HG02840 (cell line): ENCODE measurements at regions not wholly inside any gene's neighbourhood (a gene's known extent, or its start where the extent isn't known, plus 50 kb on each side); places are given as distances from the start of the nearest gene placed in this dataset.

ENCODE experiments used
- ATAC-seq: cut with Tn5 transposase; IDR thresholded peaks from one replicate; pipeline ENCODE4 v1.9.1; 2021; ENCODE audit warnings: mild to moderate bottlenecking, moderate library complexity, moderate number of reproducible peaks; ENCODE audit not compliant: unreplicated experiment, low FRiP score

DNA sequence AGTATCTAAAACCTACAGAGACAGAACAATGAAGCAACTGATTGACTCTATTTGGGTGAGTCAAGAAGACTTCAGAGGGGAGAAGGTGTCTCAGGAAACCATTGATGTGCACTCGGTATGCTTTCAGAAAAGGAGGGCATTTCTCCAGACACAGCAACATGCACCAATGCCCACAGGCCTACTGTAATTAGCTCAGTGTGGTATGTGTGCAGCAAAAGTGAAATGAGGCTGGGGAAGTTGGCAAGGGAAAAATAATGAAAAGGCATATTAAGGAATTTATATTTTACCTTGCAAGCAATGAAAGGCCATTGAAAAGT is 158.4 kb upstream of the GRIP1 start:
- ATAC-seq, result no peak

DNA sequence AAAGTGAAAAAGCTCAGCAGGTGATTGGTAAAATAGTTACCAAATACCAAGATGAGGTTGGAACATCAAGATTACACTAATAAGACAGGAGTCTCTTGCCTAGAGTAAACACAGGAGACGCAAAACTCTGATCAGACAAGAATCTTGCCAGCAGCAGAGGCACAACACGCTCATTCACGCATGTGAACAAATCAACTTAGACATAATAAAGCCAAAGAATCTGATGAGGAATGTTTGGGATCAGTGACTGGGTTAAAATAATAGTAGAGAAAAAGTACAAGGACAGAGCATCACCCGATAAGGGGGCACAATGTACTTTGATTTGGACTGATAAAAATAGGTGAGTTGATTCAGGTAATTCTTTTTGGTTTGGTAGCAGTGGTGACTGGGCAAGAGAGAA is 159.5 kb upstream of the GRIP1 start:
- no peak for ATAC-seq

DNA sequence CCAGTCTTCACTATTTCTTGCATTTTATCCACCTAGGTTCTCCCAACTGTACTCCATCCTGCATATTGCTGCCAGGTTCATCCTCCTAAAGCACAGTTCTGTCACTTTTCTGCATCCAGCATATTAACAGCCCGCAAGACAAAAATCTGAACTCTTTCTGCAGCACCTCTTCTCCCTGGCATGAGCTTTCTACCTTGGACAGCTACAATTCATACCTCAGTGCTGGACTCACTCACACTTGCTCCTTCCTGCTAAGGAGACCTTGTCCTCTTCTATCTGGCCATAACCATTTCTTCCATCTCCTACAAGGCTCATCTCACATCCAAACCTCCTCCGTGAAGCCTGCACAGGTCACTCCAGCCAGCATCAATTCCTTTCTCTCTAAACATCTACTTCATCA is 170.1 kb upstream of the GRIP1 start:
- ATAC-seq, result no peak

DNA sequence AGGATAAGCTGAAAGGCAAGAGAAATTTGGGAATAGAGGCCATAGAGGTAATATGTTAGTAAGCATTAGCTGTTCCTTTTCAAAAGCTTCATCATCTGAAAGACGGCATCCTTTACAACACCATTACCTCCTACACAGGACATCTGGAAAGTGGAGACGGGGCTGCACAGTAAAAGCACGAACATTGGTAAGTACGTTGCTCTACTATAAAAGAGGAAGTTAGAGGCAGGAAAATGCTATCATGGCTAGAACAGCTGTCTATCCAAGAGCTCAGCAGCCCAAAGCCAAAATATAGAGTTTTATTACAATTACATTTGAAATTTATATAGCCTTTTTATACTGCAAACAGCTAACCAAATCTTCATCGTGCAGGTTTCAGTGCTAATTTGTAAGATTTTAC is 172.3 kb upstream of the GRIP1 start:
- no peak for ATAC-seq

DNA sequence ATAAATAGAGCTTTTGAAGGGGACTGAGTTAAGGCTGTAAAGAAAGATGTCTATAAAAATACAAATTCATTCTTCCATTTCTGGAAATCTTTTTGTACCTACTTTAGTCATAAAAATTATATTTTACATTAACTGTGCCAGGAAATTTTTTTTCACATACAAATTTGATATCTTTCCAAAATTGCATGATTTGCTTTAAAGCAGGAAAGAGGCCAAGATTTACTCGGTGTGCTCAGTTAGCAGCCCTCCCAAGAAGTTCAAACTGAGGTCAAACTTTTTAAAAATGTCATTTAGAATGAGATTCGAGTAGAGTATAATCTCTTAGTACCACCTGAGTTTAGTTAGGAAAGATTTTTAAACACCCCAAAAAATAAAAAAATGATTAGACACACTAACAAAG is 173.2 kb upstream of the GRIP1 start:
- ATAC-seq, result no peak

DNA sequence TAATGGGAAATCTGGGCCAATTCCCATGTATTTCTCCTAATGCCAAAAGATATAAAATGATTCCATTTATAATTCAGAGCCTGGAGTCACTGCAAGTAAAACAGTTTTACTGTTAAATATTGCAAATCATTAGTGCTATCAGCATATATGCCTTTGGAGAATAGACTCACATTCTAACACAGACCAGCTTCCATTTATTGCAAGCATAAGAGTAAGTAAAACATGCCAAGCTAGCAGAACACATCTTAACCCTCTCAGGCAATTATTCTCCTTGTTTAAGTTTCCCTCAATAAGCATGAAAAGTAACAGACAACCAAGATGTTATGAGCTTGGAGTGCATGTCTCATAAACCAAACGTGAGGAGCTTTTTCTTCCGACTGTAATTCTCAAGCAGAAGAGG is 173.9 kb upstream of the GRIP1 start:
- no peak for ATAC-seq

DNA sequence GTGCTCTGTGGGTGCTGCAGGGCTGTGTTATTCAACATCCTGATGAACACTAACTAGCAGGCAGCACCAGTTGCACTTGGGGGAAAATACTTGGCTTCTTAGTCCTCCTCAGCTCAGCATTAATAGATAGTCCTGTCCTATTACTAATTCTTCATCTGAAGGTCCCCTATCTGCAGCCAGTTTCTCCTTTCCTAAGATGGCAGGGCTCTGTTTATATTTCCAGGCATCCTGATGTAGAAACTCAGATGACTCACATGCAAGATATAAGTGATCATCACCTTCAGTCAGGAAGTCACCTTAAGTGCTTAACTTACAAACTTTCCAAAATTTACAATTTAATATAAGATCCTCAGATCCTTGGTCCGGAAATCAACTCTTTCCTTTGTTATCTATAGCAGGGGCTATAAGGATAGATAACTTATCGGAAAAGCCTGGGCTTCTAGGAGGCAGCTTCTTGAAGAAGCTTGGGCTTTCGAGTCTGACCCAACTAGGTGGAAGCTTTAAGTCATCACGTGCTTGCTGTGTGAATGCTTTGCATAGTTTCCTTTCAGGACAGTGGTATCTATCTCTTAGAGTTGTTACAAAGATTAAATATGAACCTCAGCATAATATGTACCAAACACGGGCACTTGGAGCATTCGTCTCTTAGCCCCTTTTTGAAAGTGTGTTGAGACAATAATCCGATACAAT is 181.0 kb upstream of the GRIP1 start:
- ATAC-seq, result no peak

DNA sequence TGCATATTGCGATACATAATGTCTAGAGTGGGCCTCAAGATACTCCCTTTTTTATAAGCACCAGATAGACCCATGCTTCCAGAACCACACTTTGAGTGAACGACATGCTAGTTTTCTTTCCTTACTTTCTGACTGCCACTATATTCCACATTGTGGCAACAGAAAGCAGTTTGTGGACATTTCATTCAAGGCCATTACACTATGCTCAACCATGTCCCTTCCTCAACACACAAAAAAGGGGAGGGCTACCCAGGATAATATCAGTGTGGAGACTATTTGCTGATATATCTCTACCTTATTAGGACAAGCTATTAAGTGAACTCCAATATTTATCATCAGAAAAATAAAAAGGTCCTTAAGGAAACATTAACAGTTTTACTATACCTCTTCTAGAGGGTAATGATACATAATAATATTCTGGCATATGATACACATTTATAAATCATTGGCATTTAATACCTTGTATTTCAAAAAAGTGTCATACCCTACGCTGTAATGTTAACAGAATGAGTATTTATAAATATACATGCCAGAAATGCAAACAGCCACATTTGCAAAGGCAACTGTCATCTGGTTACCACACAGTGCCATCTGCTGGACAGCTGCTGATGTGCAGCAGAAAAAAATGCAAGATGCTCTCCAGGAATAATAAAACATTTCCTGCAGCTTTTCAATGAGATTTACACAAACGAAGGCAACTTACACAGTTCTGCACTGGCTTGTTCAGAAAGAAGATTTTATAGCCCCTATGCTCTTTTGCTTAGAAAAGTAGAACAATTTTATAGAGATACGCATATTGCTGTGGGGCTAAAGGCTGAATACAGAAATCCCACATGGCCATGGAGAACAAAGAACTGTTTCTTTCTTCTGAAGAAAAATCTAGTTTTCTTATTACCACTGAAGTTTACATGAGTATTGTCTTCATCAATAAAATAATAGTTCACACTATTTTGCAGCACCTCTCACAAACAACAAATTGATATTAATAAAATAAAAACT is 182.2 kb upstream of the GRIP1 start:
- ATAC-seq, result no peak

DNA sequence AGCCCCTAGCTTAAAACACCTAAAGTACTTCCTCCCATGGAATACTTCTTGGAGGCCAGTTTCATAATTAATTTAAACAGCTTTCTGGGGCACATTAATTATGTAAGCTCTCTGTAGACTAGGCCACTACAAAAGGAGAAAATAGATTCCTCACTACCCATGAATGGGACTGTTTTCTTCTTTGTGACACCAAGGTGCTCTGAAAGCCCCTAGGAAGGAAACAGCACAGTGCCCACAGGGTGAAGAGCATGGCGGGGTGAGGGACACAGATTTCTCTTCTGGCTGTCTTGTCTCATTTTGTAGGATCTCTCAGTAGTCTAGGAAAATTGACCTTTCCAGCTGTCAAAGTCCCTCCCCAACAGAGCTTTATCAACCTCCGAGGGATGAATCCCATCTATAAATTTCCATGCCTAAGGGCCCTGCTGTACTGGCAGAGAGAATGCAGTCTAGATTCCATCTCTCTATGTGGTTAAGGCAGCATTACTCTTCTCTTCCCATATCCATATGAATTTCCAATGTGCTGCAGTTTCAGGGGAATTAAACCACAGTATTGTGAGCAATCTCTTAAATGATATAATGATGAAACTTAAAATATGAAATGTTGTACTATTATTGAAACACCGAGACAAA is 183.6 kb upstream of the GRIP1 start:
- no peak for ATAC-seq

DNA sequence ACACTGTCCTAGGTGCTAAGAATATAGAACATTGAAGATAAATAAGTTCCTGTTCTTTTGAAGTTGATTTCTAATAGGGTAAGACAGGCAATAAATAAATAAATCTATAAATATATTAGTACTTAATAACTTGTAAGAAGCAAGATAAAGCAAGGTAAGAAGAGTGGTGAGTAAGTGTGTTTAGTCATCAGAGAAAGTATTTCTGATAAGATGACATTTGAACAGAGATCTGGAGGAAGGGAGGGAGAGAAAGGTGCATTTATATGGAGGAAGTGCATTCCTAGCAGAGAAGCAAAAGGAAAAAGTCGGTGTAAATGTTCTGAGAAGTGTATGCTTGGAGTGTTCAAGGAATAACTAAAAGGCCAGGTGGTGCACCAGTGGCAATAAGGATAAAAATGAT is 184.4 kb upstream of the GRIP1 start:
- ATAC-seq, result no peak

DNA sequence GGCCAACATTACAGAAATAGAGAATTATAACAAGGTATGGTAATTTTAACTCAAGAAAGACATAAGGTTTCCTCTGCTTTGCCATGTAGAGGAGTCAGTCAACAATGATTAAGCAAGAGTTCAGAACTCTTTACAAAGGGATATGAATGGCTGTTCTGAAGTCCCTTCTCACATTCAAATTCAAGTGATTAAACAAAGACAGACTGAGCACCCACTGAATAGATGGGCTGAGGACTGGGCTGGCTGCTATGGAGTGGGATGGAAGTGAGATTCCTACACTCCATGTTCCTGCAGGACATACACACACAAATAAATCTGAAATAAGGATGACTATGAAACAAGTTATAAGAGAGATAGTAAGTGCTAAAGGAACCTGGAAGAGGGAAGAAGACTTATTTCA is 199.0 kb upstream of the GRIP1 start:
- no peak for ATAC-seq

DNA sequence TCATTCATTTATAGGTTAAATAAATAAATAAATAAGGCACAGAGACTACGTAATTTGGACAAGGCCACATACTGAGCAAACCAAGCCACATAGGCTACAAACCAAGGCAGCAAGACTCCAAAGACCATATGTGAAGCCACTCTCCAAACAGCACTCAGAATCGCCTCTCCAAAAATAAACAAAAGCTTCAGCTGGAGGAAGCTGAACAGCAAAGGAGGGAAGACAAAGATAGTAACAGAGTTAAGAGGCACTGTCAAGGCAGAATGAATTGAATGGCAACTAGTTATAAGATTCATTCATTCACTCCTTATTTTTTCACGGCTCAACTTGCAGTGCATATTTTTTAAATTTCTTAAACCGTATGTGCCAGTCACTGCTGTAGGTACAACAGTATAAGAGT is 200.5 kb upstream of the GRIP1 start:
- no peak for ATAC-seq

DNA sequence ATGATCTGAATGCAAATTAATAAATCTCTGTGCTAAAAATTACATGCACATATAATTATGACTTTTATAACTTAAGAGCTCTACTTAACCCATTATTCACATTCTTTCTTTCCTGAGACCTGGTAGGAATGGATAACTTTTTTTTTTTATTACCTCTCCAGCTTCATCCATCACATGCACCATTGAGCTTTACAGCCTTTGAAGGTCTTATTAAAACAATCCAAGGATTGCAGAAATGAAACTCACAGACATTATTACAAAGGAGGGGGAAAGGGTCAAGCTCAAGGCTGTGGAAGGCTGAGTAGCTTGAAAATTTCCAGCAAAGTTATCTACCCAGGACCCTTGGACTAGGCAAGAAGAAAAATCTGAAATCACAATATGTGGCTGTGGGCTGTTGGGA is 202.5 kb upstream of the GRIP1 start:
- ATAC-seq, result no peak

DNA sequence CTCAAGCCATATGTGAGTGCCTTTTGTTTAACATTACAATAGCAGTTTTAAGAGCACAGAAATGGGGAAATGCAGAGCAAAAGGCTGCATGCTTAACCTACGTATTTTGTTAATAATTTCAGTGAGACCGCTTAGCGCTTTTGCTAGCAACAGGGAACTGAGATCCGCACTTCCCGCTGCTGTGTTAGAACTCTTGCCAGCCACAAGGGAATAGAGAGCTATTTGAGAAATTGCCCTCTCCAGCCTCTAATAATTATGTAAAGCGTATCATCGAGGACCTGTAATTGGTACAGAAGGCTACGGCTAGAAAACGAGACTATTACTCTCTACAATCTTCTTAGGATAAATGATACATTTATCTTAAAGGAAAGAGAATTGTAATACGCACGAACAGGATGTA is 205.2 kb upstream of the GRIP1 start:
- ATAC-seq, result no peak

DNA sequence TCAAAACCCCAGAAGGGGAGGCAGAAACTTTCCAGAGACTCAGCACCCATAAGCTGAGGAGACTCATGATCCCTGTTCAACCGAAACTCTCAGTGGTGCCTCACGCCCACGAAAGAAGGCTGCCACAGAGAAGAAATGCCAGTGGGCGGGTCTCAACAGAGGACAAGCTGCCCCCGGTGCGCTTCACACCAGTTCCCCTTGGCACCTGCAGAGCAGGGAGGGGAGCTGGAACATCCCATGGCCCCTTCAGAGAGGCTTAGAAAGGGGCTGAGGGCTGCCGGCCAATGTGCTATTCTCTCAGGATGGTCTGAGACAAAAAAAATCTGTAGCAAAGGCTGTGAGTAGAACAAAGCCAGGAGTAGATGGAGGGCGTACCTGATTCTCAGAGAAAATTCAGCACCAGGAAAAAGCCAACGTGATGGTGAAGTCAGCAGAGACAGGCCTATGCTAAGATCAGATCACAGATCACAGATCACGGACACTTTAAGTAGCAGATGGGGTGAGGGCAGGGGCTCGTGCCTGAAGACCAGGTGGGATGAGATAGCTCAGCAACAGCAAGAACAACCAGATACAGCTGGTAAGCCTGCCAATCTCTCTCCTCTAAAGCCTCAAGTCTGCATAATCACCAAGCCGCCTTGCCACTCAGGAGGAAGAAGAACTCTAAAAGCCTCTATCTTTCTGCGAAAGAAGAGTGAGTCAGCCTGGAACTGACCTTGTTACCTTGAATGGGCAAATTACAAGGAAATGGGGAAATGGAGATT is 206.4 kb upstream of the GRIP1 start:
- ATAC-seq, result no peak

DNA sequence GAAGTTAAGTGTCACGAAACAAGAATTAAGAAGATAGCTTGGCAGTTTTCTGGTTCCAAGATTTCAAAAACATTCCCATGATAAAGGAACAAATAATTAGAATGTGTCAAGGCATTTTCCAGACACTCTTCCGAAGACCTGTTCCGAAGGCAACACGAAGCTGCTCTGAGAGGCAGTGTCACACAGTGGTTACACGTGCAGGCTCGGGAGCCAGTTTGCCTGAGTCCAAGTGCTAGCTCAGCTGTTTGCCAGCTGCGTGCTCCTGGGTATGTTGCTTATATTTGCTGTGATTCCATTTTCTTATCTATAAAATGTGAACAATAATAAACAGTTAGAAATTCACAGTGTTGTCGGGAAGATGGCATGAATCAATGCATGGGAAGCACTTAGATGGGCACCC is 217.9 kb upstream of the GRIP1 start:
- ATAC-seq, result no peak

DNA sequence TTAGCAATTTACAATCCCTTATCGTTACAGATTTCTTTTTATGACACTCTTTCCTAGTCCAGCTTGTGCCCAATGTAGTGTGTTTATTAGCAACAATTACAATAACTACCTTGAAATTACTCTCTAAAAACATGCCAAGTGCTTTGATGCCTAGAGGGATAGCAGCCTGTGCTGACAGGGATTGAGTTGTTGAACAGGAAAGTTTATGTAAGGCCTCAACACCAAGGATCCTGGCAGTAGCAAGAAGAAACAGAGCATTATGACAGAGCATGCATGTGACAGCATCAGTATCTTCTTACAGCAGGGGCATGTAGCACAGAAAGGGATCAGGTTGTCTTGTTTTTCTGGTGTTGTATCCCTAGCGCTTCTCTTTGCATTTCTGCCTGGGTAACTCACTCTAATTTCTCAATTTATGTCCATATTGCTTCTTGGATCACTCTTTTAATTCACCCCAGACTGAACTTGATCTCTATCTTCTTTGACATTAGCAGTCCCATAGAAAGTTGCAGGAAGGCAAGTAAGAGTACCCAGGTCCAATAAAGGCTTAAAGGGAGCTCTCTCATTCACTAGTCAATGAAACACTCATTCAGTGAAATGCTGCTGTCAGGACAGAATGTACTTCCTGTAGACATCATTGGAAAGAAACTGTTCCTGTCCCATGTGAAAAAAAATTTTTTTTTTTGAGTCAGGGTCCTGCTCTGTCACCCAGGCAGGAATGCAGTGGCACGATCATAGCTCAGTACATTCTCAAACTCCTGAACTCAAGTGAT is 220.0 kb upstream of the GRIP1 start:
- no peak for ATAC-seq

DNA sequence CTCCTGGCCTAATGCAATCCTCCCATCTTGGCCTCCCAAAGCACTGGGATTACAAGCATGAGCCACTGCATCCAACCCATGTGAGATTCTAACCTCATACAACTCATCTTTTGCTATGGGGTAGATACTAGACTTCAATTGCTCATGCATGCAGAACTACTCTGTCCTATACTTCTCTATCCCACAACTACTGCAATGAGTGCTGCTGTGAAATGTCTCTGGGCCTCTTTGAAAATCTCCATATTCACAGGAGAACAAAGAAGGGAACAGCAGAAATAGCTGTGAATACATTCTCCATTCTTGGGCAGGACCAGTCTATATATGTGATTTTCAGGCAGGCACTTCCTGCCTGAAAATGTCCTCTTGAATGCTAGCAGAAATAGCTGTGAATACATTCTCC is 220.7 kb upstream of the GRIP1 start:
- ATAC-seq, result no peak

DNA sequence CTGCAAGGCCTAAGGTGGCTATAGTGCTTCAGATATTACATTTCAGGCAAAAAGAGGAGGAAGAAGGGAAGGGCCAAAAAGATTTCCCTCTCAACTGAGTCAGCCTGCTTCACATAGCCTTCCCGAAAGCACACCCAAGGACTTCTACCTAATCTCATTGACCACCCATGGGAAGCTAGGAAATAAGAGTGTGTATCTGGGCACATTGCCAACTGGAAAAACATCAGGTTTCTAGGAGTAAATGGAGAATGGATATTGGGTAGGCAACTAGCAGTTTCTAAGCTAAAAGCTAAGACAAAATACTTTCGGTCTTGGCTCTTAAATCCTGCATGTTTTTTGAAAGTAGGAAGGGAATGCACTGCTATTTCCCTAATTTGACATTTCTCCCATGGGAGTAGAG is 221.7 kb upstream of the GRIP1 start:
- no peak for ATAC-seq
